ENCODE measurements at regions not wholly inside any gene's neighbourhood (a gene's known extent, or its start where the extent isn't known, plus 50 kb on each side); places are given as distances from the start of the nearest gene placed in this dataset.

DNA sequence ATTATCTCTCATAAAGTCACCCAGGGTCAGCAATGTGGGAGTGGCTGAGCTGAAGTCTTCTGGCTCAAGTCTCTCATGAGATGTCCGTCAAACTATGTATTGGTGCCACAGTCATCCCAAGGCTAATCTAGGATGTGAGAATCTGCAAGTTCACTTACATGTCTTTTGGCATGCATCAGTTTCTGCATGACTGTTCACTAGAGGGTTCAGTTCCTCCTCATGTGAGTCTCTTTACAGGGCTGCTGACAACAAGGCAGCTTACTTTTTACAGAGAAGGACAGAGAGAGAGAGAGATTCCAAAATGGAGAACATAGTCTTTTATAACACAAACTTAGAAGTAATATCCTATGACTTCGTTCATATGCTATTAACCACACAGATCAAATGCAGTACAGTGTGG, 328.8 kb upstream of the SLITRK1 start:
- WGBS, 4 donors, result 72 to 86% (median 79%) methylated on average over 2 of the region's 2 CpGs
- DNase-seq, result no peak
- intact Hi-C loops (cut with DNase I), result no loop called here
- Histone ChIP-seq H3K9me3 (peaks cover 0 to 4% (median 0%) of the 10 kb centered on the region in 12 donors), H3K27ac (no peak overlapping the region), H3K36me3 (no peaks in the 10 kb centered on the region), H3K27me3 (no peaks in the 10 kb centered on the region), H3K4me3 (no peak overlapping the region), H3K4me1 (no peaks in the 10 kb centered on the region)
- TF ChIP-seq, protein P1, sequence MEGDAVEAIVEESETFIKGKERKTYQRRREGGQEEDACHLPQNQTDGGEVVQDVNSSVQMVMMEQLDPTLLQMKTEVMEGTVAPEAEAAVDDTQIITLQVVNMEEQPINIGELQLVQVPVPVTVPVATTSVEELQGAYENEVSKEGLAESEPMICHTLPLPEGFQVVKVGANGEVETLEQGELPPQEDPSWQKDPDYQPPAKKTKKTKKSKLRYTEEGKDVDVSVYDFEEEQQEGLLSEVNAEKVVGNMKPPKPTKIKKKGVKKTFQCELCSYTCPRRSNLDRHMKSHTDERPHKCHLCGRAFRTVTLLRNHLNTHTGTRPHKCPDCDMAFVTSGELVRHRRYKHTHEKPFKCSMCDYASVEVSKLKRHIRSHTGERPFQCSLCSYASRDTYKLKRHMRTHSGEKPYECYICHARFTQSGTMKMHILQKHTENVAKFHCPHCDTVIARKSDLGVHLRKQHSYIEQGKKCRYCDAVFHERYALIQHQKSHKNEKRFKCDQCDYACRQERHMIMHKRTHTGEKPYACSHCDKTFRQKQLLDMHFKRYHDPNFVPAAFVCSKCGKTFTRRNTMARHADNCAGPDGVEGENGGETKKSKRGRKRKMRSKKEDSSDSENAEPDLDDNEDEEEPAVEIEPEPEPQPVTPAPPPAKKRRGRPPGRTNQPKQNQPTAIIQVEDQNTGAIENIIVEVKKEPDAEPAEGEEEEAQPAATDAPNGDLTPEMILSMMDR (IDR thresholded peaks at IDR 0.05), result no peak
- TF ChIP-seq POLR2A (IDR thresholded peaks at IDR 0.05), result no peak
- no peak for ATAC-seq

GRCh38 chr13:84208246-84208910, 326.1 kb upstream of the SLITRK1 start:
- H3K27me3 ChIP-seq, result no peaks in the 10 kb centered on the region
- H3K36me3 ChIP-seq, result no peaks in the 10 kb centered on the region
- H3K4me1 ChIP-seq, result no peaks in the 10 kb centered on the region
- DNase-seq (no peak), ATAC-seq (no peak)
- WGBS, 4 donors, result 43 to 50% (median 45%) methylated on average over 7 of the region's 7 CpGs
- H3K4me3 ChIP-seq, result no peak overlapping the region
- H3K9me3 ChIP-seq, result peaks cover 0 to 4% (median 0%) of the 10 kb centered on the region in 12 donors
- intact Hi-C loops (cut with DNase I), result no loop called here
- H3K27ac ChIP-seq, result no peak overlapping the region
- TF ChIP-seq, protein P1 (IDR thresholded peaks at IDR 0.05), result no peak
- TF ChIP-seq POLR2A (IDR thresholded peaks at IDR 0.05), result no peak

GRCh38 chr13:84207509-84207908, 325.2 kb upstream of the SLITRK1 start:
- DNase-seq (no peak), ATAC-seq (no peak)
- WGBS, 4 donors, result 75 to 94% (median 87%) methylated on average over 2 of the region's 2 CpGs
- intact Hi-C loops (cut with DNase I), result no loop called here
- Histone ChIP-seq H3K4me1 (no peaks in the 10 kb centered on the region), H3K9me3 (peaks cover 0 to 4% (median 0%) of the 10 kb centered on the region in 12 donors), H3K4me3 (no peak overlapping the region), H3K36me3 (no peaks in the 10 kb centered on the region), H3K27me3 (no peaks in the 10 kb centered on the region), H3K27ac (no peak overlapping the region)
- TF ChIP-seq, protein P1 (IDR thresholded peaks at IDR 0.05), result no peak
- no peak for TF ChIP-seq POLR2A (IDR thresholded peaks at IDR 0.05)

DNA sequence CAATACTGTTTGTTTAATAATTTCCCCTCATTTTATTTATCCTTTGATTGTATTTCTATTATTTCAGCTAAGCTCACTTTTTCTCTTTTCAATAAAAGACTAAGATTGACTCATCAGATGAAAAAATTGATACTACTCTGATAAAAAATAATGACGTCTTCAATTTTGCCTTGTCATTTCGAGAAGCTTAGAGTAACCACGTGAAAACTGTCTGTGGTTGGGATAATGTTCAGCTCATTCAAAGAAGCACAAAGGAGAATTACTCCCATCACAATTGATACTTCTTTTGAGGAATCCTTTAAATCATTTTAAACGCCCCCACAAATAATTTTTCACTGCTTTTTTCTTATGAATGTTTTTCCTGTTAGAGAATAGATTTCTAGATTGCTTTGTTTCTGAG, 318.7 kb upstream of the SLITRK1 start:
- peaks cover 0 to 11% (median 0%) of the 10 kb centered on the region in 12 donors for H3K9me3 ChIP-seq
- DNase-seq, result no peak
- H3K4me1 ChIP-seq, result no peaks in the 10 kb centered on the region
- no peak overlapping the region for H3K4me3 ChIP-seq
- ATAC-seq, result no peak
- no peak for TF ChIP-seq POLR2A (IDR thresholded peaks at IDR 0.05)
- TF ChIP-seq, protein P1 (IDR thresholded peaks at IDR 0.05), result no peak
- no peak overlapping the region for H3K27ac ChIP-seq
- no peaks in the 10 kb centered on the region for H3K36me3 ChIP-seq
- intact Hi-C loops (cut with DNase I), result no loop called here
- 51 to 64% (median 61%) methylated on average over 4 of the region's 4 CpGs for WGBS, 4 donors
- H3K27me3 ChIP-seq, result no peaks in the 10 kb centered on the region
